ENCODE measurements at regions not wholly inside any gene's neighbourhood (a gene's known extent, or its start where the extent isn't known, plus 50 kb on each side); places are given as distances from the start of the nearest gene placed in this dataset.

- no peaks in the 10 kb centered on the region; the same call in 1 of the 2 replicates for H3K36me3 ChIP-seq (ENCODE audit: insufficient read depth)
- H3K9me3 Mint-ChIP-seq = peaks cover 9% of the 10 kb centered on the region
- no peak for DNase-seq (ENCODE audit: low spot score)
- TF ChIP-seq ZNF114 (CRISPR knock-in tag; IDR thresholded peaks at IDR 0.05) (no peak), REST (IDR thresholded peaks at IDR 0.05; ENCODE audit: unreplicated experiment) (no peak), ZNF462 (CRISPR knock-in tag; IDR thresholded peaks at IDR 0.05) (no peak), EZH2phosphoT487 (IDR thresholded peaks at IDR 0.05; ENCODE audit: unreplicated experiment) (no peak), STAT1 (IDR thresholded peaks at IDR 0.05; ENCODE audit: unreplicated experiment) (no peak), ZNF331 (CRISPR knock-in tag; IDR thresholded peaks at IDR 0.05; ENCODE audit: low read depth) (no peak), POLR2AphosphoS5 (IDR thresholded peaks at IDR 0.05; ENCODE audit: low read depth) (no peak), EZH2 (IDR thresholded peaks at IDR 0.05; ENCODE audit: low read depth, unreplicated experiment) (no peak), ETS1 (IDR thresholded peaks at IDR 0.05) (no peak)
- no peak for ATAC-seq
- H3K27ac ChIP-seq (ENCODE audit: low read depth) = no peak overlapping the region
- no peaks in the 10 kb centered on the region for H3K79me2 ChIP-seq (replicated peaks; ENCODE audit: insufficient read depth)
- no peaks in the 10 kb centered on the region for H3K27me3 ChIP-seq (ENCODE audit: insufficient read depth)
- no peak overlapping the region for H3K4me3 Mint-ChIP-seq
- H3K4me2 ChIP-seq = no peak overlapping the region
- H3K9me2 ChIP-seq (ENCODE audit: insufficient read depth) = no peaks in the 10 kb centered on the region; the same call in 1 of the 2 replicates
- no peak overlapping the region for H3K4me3 ChIP-seq
- H3K4me1 Mint-ChIP-seq = no peaks in the 10 kb centered on the region
- no peak overlapping the region; the same call in 1 of the 2 replicates for H2AFZ ChIP-seq
- H4K20me1 ChIP-seq (replicated peaks; ENCODE audit: insufficient read depth) = no peaks in the 10 kb centered on the region
- no peaks in the 10 kb centered on the region for H3K27me3 Mint-ChIP-seq (ENCODE audit: insufficient read depth, low read depth, poor library complexity)
- no peaks in the 10 kb centered on the region for H3K36me3 Mint-ChIP-seq (ENCODE audit: low read depth)
- H3K4me1 ChIP-seq (ENCODE audit: insufficient read depth) = no peaks in the 10 kb centered on the region
- no peaks in the 10 kb centered on the region for H3F3A ChIP-seq (replicated peaks; ENCODE audit: low read depth)
- H3K27ac Mint-ChIP-seq = no peak overlapping the region
Observed at GRCh38 chr10:111801841-111802240, 381.7 kb downstream of the GPAM start.
